ENCODE measurements at regions not wholly inside any gene's neighbourhood (a gene's known extent, or its start where the extent isn't known, plus 50 kb on each side); places are given as distances from the start of the nearest gene placed in this dataset.

GRCh38 chr2:239496700-239497099, 95.9 kb upstream of the HDAC4 start:
- H3K4me3 ChIP-seq: no peak overlapping the region
- Mint-ChIP-seq H3K4me1 (no peaks in the 10 kb centered on the region), H3K27ac (no peak overlapping the region), H3K36me3 (ENCODE audit: low read depth) (no peaks in the 10 kb centered on the region), H3K9me3 (peaks cover 8% of the 10 kb centered on the region; the same call in 1 of the 3 replicates), H3K4me3 (no peak overlapping the region), H3K27me3 (ENCODE audit: insufficient read depth, low read depth, poor library complexity) (peaks cover 7% of the 10 kb centered on the region)
- no peaks in the 10 kb centered on the region for H3F3A ChIP-seq (replicated peaks; ENCODE audit: low read depth)
- DNase-seq (ENCODE audit: low spot score) (no peak), ATAC-seq (no peak)
- no peaks in the 10 kb centered on the region for H4K20me1 ChIP-seq (replicated peaks; ENCODE audit: insufficient read depth)
- TF ChIP-seq ZNF114 (CRISPR knock-in tag; IDR thresholded peaks at IDR 0.05) (no peak), CREB1 (CRISPR knock-in tag; IDR thresholded peaks at IDR 0.05; ENCODE audit: low read depth) (no peak), ZNF331 (CRISPR knock-in tag; IDR thresholded peaks at IDR 0.05; ENCODE audit: low read depth) (no peak), POLR2AphosphoS5 (IDR thresholded peaks at IDR 0.05; ENCODE audit: low read depth) (no peak), STAT1 (IDR thresholded peaks at IDR 0.05; ENCODE audit: unreplicated experiment) (no peak)
- TF ChIP-seq, protein P1, sequence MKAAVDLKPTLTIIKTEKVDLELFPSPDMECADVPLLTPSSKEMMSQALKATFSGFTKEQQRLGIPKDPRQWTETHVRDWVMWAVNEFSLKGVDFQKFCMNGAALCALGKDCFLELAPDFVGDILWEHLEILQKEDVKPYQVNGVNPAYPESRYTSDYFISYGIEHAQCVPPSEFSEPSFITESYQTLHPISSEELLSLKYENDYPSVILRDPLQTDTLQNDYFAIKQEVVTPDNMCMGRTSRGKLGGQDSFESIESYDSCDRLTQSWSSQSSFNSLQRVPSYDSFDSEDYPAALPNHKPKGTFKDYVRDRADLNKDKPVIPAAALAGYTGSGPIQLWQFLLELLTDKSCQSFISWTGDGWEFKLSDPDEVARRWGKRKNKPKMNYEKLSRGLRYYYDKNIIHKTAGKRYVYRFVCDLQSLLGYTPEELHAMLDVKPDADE (IDR thresholded peaks at IDR 0.05): no peak
- TF ChIP-seq, protein P2, sequence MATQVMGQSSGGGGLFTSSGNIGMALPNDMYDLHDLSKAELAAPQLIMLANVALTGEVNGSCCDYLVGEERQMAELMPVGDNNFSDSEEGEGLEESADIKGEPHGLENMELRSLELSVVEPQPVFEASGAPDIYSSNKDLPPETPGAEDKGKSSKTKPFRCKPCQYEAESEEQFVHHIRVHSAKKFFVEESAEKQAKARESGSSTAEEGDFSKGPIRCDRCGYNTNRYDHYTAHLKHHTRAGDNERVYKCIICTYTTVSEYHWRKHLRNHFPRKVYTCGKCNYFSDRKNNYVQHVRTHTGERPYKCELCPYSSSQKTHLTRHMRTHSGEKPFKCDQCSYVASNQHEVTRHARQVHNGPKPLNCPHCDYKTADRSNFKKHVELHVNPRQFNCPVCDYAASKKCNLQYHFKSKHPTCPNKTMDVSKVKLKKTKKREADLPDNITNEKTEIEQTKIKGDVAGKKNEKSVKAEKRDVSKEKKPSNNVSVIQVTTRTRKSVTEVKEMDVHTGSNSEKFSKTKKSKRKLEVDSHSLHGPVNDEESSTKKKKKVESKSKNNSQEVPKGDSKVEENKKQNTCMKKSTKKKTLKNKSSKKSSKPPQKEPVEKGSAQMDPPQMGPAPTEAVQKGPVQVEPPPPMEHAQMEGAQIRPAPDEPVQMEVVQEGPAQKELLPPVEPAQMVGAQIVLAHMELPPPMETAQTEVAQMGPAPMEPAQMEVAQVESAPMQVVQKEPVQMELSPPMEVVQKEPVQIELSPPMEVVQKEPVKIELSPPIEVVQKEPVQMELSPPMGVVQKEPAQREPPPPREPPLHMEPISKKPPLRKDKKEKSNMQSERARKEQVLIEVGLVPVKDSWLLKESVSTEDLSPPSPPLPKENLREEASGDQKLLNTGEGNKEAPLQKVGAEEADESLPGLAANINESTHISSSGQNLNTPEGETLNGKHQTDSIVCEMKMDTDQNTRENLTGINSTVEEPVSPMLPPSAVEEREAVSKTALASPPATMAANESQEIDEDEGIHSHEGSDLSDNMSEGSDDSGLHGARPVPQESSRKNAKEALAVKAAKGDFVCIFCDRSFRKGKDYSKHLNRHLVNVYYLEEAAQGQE (IDR thresholded peaks at IDR 0.05; ENCODE audit: unreplicated experiment): no peak
- no peak overlapping the region for H2AFZ ChIP-seq
- no peaks in the 10 kb centered on the region for H3K27me3 ChIP-seq (ENCODE audit: insufficient read depth)
- H3K9me2 ChIP-seq (ENCODE audit: insufficient read depth): no peaks in the 10 kb centered on the region
- H3K27ac ChIP-seq (ENCODE audit: low read depth): no peak overlapping the region
- H3K36me3 ChIP-seq (ENCODE audit: insufficient read depth): no peaks in the 10 kb centered on the region
- no peak overlapping the region for H3K4me2 ChIP-seq
- H3K79me2 ChIP-seq (replicated peaks; ENCODE audit: insufficient read depth): no peaks in the 10 kb centered on the region
- H3K4me1 ChIP-seq (ENCODE audit: insufficient read depth): no peaks in the 10 kb centered on the region

DNA sequence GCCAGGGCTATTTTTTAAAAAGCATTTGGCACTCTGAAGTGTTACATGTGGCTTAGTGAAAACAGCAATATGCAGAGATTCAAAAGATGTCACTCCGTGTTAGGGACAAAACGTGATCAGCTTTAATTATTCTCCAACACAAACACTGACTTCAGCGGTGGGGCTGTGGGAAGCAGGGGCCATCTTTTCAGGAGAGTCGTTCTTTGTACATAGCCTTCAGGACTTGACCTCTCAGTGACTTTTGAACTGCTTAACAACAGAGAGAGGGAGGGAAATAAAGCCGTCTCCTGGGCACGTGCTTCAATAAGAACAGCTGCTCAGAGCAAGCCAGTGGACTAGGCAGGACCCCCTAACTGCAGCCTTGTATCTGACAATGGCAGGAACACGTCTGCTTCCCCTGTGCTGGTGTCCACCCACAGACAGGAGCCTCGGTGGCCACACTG, 95.0 kb upstream of the HDAC4 start:
- Mint-ChIP-seq H3K27me3 (ENCODE audit: insufficient read depth, low read depth, poor library complexity) (peaks cover 7% of the 10 kb centered on the region), H3K9me3 (peaks cover 8% of the 10 kb centered on the region; the same call in 2 of the 3 replicates), H3K36me3 (ENCODE audit: low read depth) (no peaks in the 10 kb centered on the region), H3K4me3 (no peak overlapping the region), H3K27ac (no peak overlapping the region), H3K4me1 (no peaks in the 10 kb centered on the region)
- H3K27me3 ChIP-seq (ENCODE audit: insufficient read depth): no peaks in the 10 kb centered on the region
- no peaks in the 10 kb centered on the region for H3K9me2 ChIP-seq (ENCODE audit: insufficient read depth)
- H3K27ac ChIP-seq (ENCODE audit: low read depth): no peak overlapping the region
- ATAC-seq (no peak), DNase-seq (ENCODE audit: low spot score) (no peak)
- no peaks in the 10 kb centered on the region for H3K79me2 ChIP-seq (replicated peaks; ENCODE audit: insufficient read depth)
- H3K4me3 ChIP-seq: no peak overlapping the region
- H2AFZ ChIP-seq: no peak overlapping the region
- no peaks in the 10 kb centered on the region for H3F3A ChIP-seq (replicated peaks; ENCODE audit: low read depth)
- no peaks in the 10 kb centered on the region for H3K4me1 ChIP-seq (ENCODE audit: insufficient read depth)
- no peaks in the 10 kb centered on the region for H3K36me3 ChIP-seq (ENCODE audit: insufficient read depth)
- H3K4me2 ChIP-seq: no peak overlapping the region
- no peaks in the 10 kb centered on the region for H4K20me1 ChIP-seq (replicated peaks; ENCODE audit: insufficient read depth)
- no peak for TF ChIP-seq NANOG (IDR thresholded peaks at IDR 0.05; ENCODE audit: borderline replicate concordance)
- TF ChIP-seq ZNF114 (CRISPR knock-in tag; IDR thresholded peaks at IDR 0.05): no peak
- no peak for TF ChIP-seq POLR2AphosphoS5 (IDR thresholded peaks at IDR 0.05; ENCODE audit: low read depth)
- TF ChIP-seq, protein P2 (IDR thresholded peaks at IDR 0.05; ENCODE audit: unreplicated experiment): no peak
- TF ChIP-seq, protein P3, sequence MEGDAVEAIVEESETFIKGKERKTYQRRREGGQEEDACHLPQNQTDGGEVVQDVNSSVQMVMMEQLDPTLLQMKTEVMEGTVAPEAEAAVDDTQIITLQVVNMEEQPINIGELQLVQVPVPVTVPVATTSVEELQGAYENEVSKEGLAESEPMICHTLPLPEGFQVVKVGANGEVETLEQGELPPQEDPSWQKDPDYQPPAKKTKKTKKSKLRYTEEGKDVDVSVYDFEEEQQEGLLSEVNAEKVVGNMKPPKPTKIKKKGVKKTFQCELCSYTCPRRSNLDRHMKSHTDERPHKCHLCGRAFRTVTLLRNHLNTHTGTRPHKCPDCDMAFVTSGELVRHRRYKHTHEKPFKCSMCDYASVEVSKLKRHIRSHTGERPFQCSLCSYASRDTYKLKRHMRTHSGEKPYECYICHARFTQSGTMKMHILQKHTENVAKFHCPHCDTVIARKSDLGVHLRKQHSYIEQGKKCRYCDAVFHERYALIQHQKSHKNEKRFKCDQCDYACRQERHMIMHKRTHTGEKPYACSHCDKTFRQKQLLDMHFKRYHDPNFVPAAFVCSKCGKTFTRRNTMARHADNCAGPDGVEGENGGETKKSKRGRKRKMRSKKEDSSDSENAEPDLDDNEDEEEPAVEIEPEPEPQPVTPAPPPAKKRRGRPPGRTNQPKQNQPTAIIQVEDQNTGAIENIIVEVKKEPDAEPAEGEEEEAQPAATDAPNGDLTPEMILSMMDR (conservative IDR thresholded peaks at IDR 0.05; ENCODE audit: low read depth in 2 of 2): no peak
- TF ChIP-seq, protein P1 (IDR thresholded peaks at IDR 0.05): no peak
- no peak for TF ChIP-seq STAT1 (IDR thresholded peaks at IDR 0.05; ENCODE audit: unreplicated experiment)
